GM12878 (cell line): ENCODE measurements at regions not wholly inside any gene's neighbourhood (a gene's known extent, or its start where the extent isn't known, plus 50 kb on each side); places are given as distances from the start of the nearest gene placed in this dataset.
A peak's percentile ranks its signal among the peaks of the same experiment; 100 is the strongest.

Experiments used
- ATAC-seq: fragments of 200-7000 bp; cut with Tn5 transposase; 3 replicates; pipeline ENCODE4 v1.9.1; 2020; ENCODE audit warnings: mild to moderate bottlenecking, moderate library complexity
- BruUV-seq: library from RNA; stranded (reverse); fragments of 400-500 nt; replicated peaks from 2 replicates; lab custom pipeline; 2021; lab: Mats Ljungman, UMichigan
- CTCF ChIA-PET: fragments of 300-600 bp; sonication (Branson Sonifier 250); formaldehyde crosslinking; extraction: SDS; loops from one replicate; lab custom pipeline; 2021; ENCODE audit warnings: inconsistent platforms; lab: Yijun Ruan, JAX
- POLR2A ChIA-PET: fragments of 350-600 bp; formaldehyde crosslinking; extraction: SDS; loops from one replicate; lab custom pipeline; 2021; ENCODE audit warnings: inconsistent platforms; lab: Charles Lee
- RAD21 ChIA-PET: fragments of 300-600 bp; sonication (Branson Sonifier 250); formaldehyde crosslinking; loops from one replicate; lab custom pipeline; 2023; ENCODE audit warnings: antibody characterized with exemption; ENCODE audit not compliant: unreplicated experiment; lab: Charles Lee
- SMC1A ChIA-PET: fragments of 300-600 bp; sonication (Branson Sonifier 250); formaldehyde crosslinking; loops from one replicate; lab custom pipeline; 2023; ENCODE audit not compliant: unreplicated experiment, uncharacterized antibody; lab: Charles Lee
- DNase-seq: peaks from one replicate; pipeline ENCODE4 v3.0.0-alpha.2; 2011; ENCODE audit warnings: low read depth, low spot score
- FAIRE-seq: peaks from 3 replicates; lab custom pipeline; 2011; peaks lifted over from hg19 to GRCh38; lab: Jason Lieb, UNC
- H2AFZ ChIP-seq: 2 replicates; pipeline ENCODE4 v1.6.0; 2011; ENCODE audit warnings: low read depth, low read length, control low read depth; ENCODE audit not compliant: control insufficient read depth
- H3K27ac ChIP-seq: 2 replicates; pipeline ENCODE4 v1.5.1; 2011; ENCODE audit warnings: control low read depth; ENCODE audit not compliant: control insufficient read depth, insufficient read depth
- H3K27me3 ChIP-seq, 2 experiments: replicated peaks in 1 of 2; 2 replicates each; pipeline versions ENCODE4 v1.6.0 to v1.6.1; 2011; ENCODE audit warnings: low read length in 1 of 2; ENCODE audit not compliant: control insufficient read depth in 2 of 2, insufficient read depth in 2 of 2
- H3K36me3 ChIP-seq, 2 experiments: 2 replicates each; pipeline ENCODE4 v1.5.1; 2011; ENCODE audit warnings: low read length in 1 of 2; ENCODE audit not compliant: control insufficient read depth in 2 of 2, insufficient read depth in 2 of 2
- H3K4me1 ChIP-seq: 2 replicates; pipeline ENCODE4 v1.6.1; 2011; ENCODE audit warnings: mild to moderate bottlenecking, low read length, moderate library complexity, mixed read lengths; ENCODE audit not compliant: control insufficient read depth, insufficient read depth
- H3K4me2 ChIP-seq: 2 replicates; pipeline ENCODE4 v1.6.0; 2011; ENCODE audit warnings: control low read depth; ENCODE audit not compliant: control insufficient read depth, insufficient read depth
- H3K4me3 ChIP-seq: fragments of 200-600 bp; sonication (generic); 2 replicates; pipeline ENCODE4 v1.5.1; 2016
- H3K79me2 ChIP-seq: 2 replicates; pipeline ENCODE4 v1.6.0; 2011; ENCODE audit warnings: low read length; ENCODE audit not compliant: control insufficient read depth, insufficient read depth
- H3K9ac ChIP-seq: 2 replicates; pipeline ENCODE4 v1.8.0; 2011; ENCODE audit warnings: low read length, control low read depth, mixed read lengths; ENCODE audit not compliant: control insufficient read depth, insufficient read depth
- H3K9me3 ChIP-seq: replicated peaks from 3 replicates; pipeline ENCODE4 v1.5.1; 2011; ENCODE audit warnings: mild to moderate bottlenecking, low read length; ENCODE audit not compliant: control insufficient read depth, insufficient read depth
- H4K20me1 ChIP-seq: 2 replicates; pipeline ENCODE4 v1.6.0; 2011; ENCODE audit not compliant: control insufficient read depth, insufficient read depth
- CHD4 ChIP-seq: fragments of 200-600 bp; sonication (generic); IDR thresholded peaks from 2 replicates; pipeline ENCODE4 v1.6.1; 2016; ENCODE audit warnings: mild to moderate bottlenecking
- FOS ChIP-seq: IDR thresholded peaks from 3 replicates; pipeline ENCODE4 v1.6.1; 2011; ENCODE audit warnings: borderline replicate concordance; ENCODE audit not compliant: insufficient read length; ENCODE audit errors: extremely low read depth
- MYC ChIP-seq: IDR thresholded peaks from 2 replicates; pipeline ENCODE4 v1.6.1; 2011; ENCODE audit warnings: mild to moderate bottlenecking, low read length, moderate library complexity, inconsistent platforms; ENCODE audit not compliant: insufficient read depth, insufficient replicate concordance, insufficient read length, severe bottlenecking
- RFX5 ChIP-seq: IDR thresholded peaks from 2 replicates; pipeline ENCODE4 v1.6.1; 2011; ENCODE audit warnings: low read depth, low read length, improper control_type of control experiment
- SMC3 ChIP-seq: IDR thresholded peaks from 2 replicates; pipeline ENCODE4 v1.6.1; 2011; ENCODE audit warnings: low read length, improper control_type of control experiment, borderline replicate concordance
- SP1 ChIP-seq: IDR thresholded peaks from one replicate; pipeline ENCODE4 v1.6.1; 2011; ENCODE audit warnings: low read depth, low read length
- SREBF2 ChIP-seq: IDR thresholded peaks from 2 replicates; pipeline ENCODE4 v1.6.1; 2012; ENCODE audit warnings: mild to moderate bottlenecking, low read length
- ZBTB40 ChIP-seq: fragments of 450-650 bp; IDR thresholded peaks from 2 replicates; pipeline ENCODE4 v1.6.1; 2016; ENCODE audit warnings: mild to moderate bottlenecking, moderate library complexity, borderline replicate concordance
- WGBS: methylation state at CpG from one replicate; pipeline ENCODE4 v1.1.6; 2016; ENCODE audit warnings: low lambda C conversion rate; ENCODE audit not compliant: insufficient replicate concordance, insufficient coverage; ENCODE audit errors: missing lambda C conversion rate; 5-methylcytosine and 5-hydroxymethylcytosine counted together
- in situ Hi-C: fragments of 300-500 bp; cut with MboI; formaldehyde crosslinking; loops from 9 replicates; pipeline ENCODE4 v1.14.3; 2018; ENCODE audit warnings: mixed read lengths
- intact Hi-C: fragments of 100-400 bp; cut with micrococcal nuclease; formaldehyde crosslinking; loops from one replicate; pipeline ENCODE4 v1.14.2; 2022; ENCODE audit not compliant: unreplicated experiment

DNA sequence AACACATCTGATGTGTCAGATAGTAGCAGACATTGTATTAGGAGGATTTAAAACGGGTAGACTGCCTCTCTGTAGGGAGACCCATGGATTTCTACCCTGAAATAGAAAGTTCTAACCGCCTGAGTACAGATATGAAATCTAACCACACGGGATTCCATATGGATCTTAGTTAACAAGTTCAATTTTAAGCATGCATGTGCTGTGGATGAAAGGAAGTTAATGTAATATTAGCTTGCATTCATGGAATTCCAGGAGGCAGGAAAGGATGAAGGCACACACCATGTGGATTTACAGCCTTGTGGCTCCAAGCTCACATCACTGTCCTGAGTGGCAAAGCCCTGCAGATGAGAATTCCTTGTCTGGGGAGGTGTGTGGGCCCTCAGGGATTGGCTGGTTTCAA is 120.6 kb upstream of the IRS2 start (continued):
- TF ChIP-seq MYC (no peak), CHD4 (no peak), SREBF2 (no peak), SMC3 (no peak)

DNA sequence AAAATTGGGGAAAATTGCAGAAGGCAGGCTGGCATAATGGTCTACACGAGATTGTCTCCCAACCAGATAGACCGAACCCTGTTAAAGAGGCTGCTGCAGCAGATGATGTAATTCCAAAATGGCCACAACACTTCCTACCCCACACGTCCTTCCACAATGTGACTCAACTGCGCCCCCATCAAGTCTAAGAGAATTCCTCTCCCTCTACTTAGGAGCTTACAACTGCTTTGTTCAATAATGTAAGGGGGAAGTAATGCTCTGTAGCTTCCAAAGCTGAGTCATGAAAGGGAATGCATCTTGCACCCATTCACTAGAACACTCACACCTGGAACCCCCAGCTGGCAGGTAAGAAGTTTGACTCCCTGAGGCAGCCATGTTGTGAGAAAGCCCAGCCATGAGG is 117.8 kb upstream of the IRS2 start:
- H3K27ac ChIP-seq: no peak overlapping the region
- peak; percentile 23; the same call in 1 of the 3 replicates for ATAC-seq
- ChIA-PET CTCF (no interaction called here), SMC1A (no interaction called here), RAD21 (no interaction called here), POLR2A (no interaction called here)
- BruUV-seq: no TSS peak
- H4K20me1 ChIP-seq: no peaks in the 10 kb centered on the region
- no peak for FAIRE-seq
- 25% methylated on average over 4 of the region's 4 CpGs for WGBS
- H3K9me3 ChIP-seq: no peaks in the 10 kb centered on the region
- H3K9ac ChIP-seq: no peak overlapping the region
- H3K4me2 ChIP-seq: no peak overlapping the region
- no peak overlapping the region for H3K4me3 ChIP-seq
- no peak overlapping the region for H2AFZ ChIP-seq
- intact Hi-C loops (no loop called here), in situ Hi-C loops (no loop called here)
- no peak for TF ChIP-seq ZBTB40
- TF ChIP-seq RFX5: no peak
- no peak for TF ChIP-seq SP1
- no peak for TF ChIP-seq FOS
- no peaks in the 10 kb centered on the region for H3K79me2 ChIP-seq
- H3K27me3 ChIP-seq: no peaks in the 10 kb centered on the region
- H3K36me3 ChIP-seq: no peaks in the 10 kb centered on the region
- no peaks in the 10 kb centered on the region for H3K4me1 ChIP-seq
- DNase-seq: no peak
